ENCODE measurements at regions not wholly inside any gene's neighbourhood (a gene's known extent, or its start where the extent isn't known, plus 50 kb on each side); places are given as distances from the start of the nearest gene placed in this dataset.

DNA sequence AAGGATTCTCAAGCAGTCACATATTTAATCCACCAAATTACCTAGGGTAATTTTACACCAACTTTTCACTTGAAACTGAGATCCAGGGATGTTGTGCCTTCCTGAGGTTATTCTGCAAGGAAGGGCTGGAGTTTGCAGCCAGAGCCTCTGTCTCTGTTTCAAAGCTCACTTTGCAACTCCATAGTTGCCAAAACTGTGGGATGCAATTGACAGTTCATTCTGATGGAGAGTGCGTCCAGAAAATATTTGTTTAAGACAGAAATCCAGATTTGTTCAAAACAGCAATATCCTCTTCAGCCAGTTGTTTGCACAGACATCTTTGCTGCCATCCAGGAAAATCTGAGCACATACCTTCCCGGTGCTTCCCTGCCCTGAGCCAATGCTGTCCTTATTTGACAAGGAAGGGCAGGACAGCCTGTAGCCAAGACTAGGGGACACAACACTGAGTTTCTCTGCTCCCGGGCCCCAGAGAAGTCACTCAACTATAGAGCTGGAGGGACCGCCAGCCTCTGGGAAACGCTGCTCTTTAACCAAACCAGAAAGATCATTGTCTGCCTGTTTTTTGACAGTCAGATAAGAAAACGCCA, 297.4 kb downstream of the HIVEP2 start:
- no peak overlapping the region for H3K4me3 Mint-ChIP-seq
- H3K27me3 Mint-ChIP-seq (ENCODE audit: low read depth in 3 of 3), result peaks cover 3 to 7% (median 3%) of the 10 kb centered on the region in 3 donors
- Histone ChIP-seq H3K4me3 (replicated peaks in 1 of 3; ENCODE audit: low read depth in 2 of 3, low read length in 3 of 3) (no peak overlapping the region), H2AFZ (ENCODE audit: insufficient read depth, low read depth, low read length, poor library complexity, severe bottlenecking) (no peak overlapping the region), H4K20me1 (ENCODE audit: insufficient read depth, low read length) (no peaks in the 10 kb centered on the region), H3K27me3 (ENCODE audit: control insufficient read depth in 2 of 2, insufficient read depth in 2 of 2, low read length in 2 of 2) (no peaks in the 10 kb centered on the region), H3K4me2 (replicated peaks; ENCODE audit: extremely low read depth, low read length, poor library complexity, severe bottlenecking) (no peak overlapping the region), H3K4me1 (ENCODE audit: control insufficient read depth in 1 of 2, insufficient read depth in 2 of 2, low read length in 2 of 2) (no peaks in the 10 kb centered on the region), H3K9ac (ENCODE audit: insufficient read depth, low read length, poor library complexity, severe bottlenecking) (no peak overlapping the region), H3K36me3 (replicated peaks in 1 of 2; ENCODE audit: control insufficient read depth in 1 of 2, insufficient read depth in 2 of 2, low read length in 2 of 2) (no peaks in the 10 kb centered on the region), H3K9me3 (replicated peaks in 1 of 2; ENCODE audit: control insufficient read depth in 1 of 2, insufficient read depth in 1 of 2, low read length in 2 of 2) (no peaks in the 10 kb centered on the region), H3K27ac (ENCODE audit: low read depth in 1 of 2, low read length in 2 of 2) (no peak overlapping the region), H3K79me2 (ENCODE audit: insufficient read depth, low read length) (no peaks in the 10 kb centered on the region)
- no peaks in the 10 kb centered on the region for H3K36me3 Mint-ChIP-seq
- no peaks in the 10 kb centered on the region for H3K9me3 Mint-ChIP-seq
- intact Hi-C loops (cut with micrococcal nuclease), result no loop called here
- 78% methylated on average over 4 of the region's 6 CpGs for WGBS (ENCODE audit: insufficient coverage)
- TF ChIP-seq, protein P1, sequence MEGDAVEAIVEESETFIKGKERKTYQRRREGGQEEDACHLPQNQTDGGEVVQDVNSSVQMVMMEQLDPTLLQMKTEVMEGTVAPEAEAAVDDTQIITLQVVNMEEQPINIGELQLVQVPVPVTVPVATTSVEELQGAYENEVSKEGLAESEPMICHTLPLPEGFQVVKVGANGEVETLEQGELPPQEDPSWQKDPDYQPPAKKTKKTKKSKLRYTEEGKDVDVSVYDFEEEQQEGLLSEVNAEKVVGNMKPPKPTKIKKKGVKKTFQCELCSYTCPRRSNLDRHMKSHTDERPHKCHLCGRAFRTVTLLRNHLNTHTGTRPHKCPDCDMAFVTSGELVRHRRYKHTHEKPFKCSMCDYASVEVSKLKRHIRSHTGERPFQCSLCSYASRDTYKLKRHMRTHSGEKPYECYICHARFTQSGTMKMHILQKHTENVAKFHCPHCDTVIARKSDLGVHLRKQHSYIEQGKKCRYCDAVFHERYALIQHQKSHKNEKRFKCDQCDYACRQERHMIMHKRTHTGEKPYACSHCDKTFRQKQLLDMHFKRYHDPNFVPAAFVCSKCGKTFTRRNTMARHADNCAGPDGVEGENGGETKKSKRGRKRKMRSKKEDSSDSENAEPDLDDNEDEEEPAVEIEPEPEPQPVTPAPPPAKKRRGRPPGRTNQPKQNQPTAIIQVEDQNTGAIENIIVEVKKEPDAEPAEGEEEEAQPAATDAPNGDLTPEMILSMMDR (IDR thresholded peaks at IDR 0.05), result no peak
- no peaks in the 10 kb centered on the region for H3K4me1 Mint-ChIP-seq
- no peak overlapping the region for H3K27ac Mint-ChIP-seq
- DNase-seq, result no peak

GRCh38 chr6:142648036-142648451, 296.9 kb downstream of the HIVEP2 start:
- H3K9me3 Mint-ChIP-seq, result no peaks in the 10 kb centered on the region
- intact Hi-C loops (cut with micrococcal nuclease), result no loop called here
- H3K4me1 Mint-ChIP-seq, result no peaks in the 10 kb centered on the region
- Histone ChIP-seq H3K9ac (ENCODE audit: insufficient read depth, low read length, poor library complexity, severe bottlenecking) (no peak overlapping the region), H4K20me1 (ENCODE audit: insufficient read depth, low read length) (no peaks in the 10 kb centered on the region), H3K36me3 (replicated peaks in 1 of 2; ENCODE audit: control insufficient read depth in 1 of 2, insufficient read depth in 2 of 2, low read length in 2 of 2) (no peaks in the 10 kb centered on the region), H3K79me2 (ENCODE audit: insufficient read depth, low read length) (no peaks in the 10 kb centered on the region), H2AFZ (ENCODE audit: insufficient read depth, low read depth, low read length, poor library complexity, severe bottlenecking) (no peak overlapping the region), H3K4me1 (ENCODE audit: control insufficient read depth in 1 of 2, insufficient read depth in 2 of 2, low read length in 2 of 2) (no peaks in the 10 kb centered on the region), H3K4me2 (replicated peaks; ENCODE audit: extremely low read depth, low read length, poor library complexity, severe bottlenecking) (no peak overlapping the region), H3K9me3 (replicated peaks in 1 of 2; ENCODE audit: control insufficient read depth in 1 of 2, insufficient read depth in 1 of 2, low read length in 2 of 2) (no peaks in the 10 kb centered on the region), H3K27ac (ENCODE audit: low read depth in 1 of 2, low read length in 2 of 2) (no peak overlapping the region), H3K4me3 (replicated peaks in 1 of 3; ENCODE audit: low read depth in 2 of 3, low read length in 3 of 3) (no peak overlapping the region), H3K27me3 (ENCODE audit: control insufficient read depth in 2 of 2, insufficient read depth in 2 of 2, low read length in 2 of 2) (no peaks in the 10 kb centered on the region)
- no peak overlapping the region for H3K4me3 Mint-ChIP-seq
- H3K36me3 Mint-ChIP-seq, result no peaks in the 10 kb centered on the region
- TF ChIP-seq, protein P1 (IDR thresholded peaks at IDR 0.05), result no peak
- no peak for DNase-seq
- no peak overlapping the region for H3K27ac Mint-ChIP-seq
- WGBS (ENCODE audit: insufficient coverage), result 0% methylated on average over 1 of the region's 3 CpGs
- peaks cover 3 to 7% (median 3%) of the 10 kb centered on the region in 3 donors for H3K27me3 Mint-ChIP-seq (ENCODE audit: low read depth in 3 of 3)

All from CD14-positive monocyte (primary cell).